Natural killer cell (primary cell): ENCODE measurements at regions not wholly inside any gene's neighbourhood (a gene's known extent, or its start where the extent isn't known, plus 50 kb on each side); places are given as distances from the start of the nearest gene placed in this dataset.

Experiments
- ATAC-seq, 3 donors: fragments of 150-1000 bp in 2 of 3; fragments of 200-7000 bp in 1 of 3; cut with Tn5 transposase; 1 replicate in 1 of 3; 2 replicates in 2 of 3; pipeline ENCODE4 v1.10.0; 2021; ENCODE audit warnings: mild to moderate bottlenecking in 2 of 3, moderate library complexity in 2 of 3
- DNase-seq, 2 donors: peaks; one replicate each; pipeline versions ENCODE4 v3.0.0 to v3.0.0-alpha.2; 2013 to 2021; ENCODE audit warnings: mixed read lengths in 1 of 2
- H3K27ac ChIP-seq: one replicate; pipeline ENCODE4 v1.5.1; 2013; ENCODE audit warnings: mild to moderate bottlenecking, low read length
- H3K27me3 ChIP-seq: one replicate; pipeline ENCODE4 v1.6.1; 2013; ENCODE audit warnings: low read length; ENCODE audit not compliant: control insufficient read depth, insufficient read depth
- H3K36me3 ChIP-seq: one replicate; pipeline ENCODE4 v1.6.1; 2013; ENCODE audit warnings: low read length; ENCODE audit not compliant: control insufficient read depth, insufficient read depth
- H3K4me1 ChIP-seq: one replicate; pipeline ENCODE4 v1.6.1; 2013; ENCODE audit warnings: low read length; ENCODE audit not compliant: control insufficient read depth, insufficient read depth
- H3K4me3 ChIP-seq: one replicate; pipeline ENCODE4 v1.5.1; 2013; ENCODE audit warnings: low read length
- H3K9me3 ChIP-seq: one replicate; pipeline ENCODE4 v1.6.1; 2013; ENCODE audit warnings: low read length; ENCODE audit not compliant: control insufficient read depth, insufficient read depth
- H3K27ac Mint-ChIP-seq, 2 donors: one replicate each; pipeline ENCODE4 v1.8.0; 2022; ENCODE audit warnings: mild to moderate bottlenecking in 2 of 2, mixed read lengths in 2 of 2, moderate library complexity in 1 of 2
- H3K27me3 Mint-ChIP-seq, 2 donors: one replicate each; pipeline ENCODE4 v1.8.0; 2022; ENCODE audit warnings: low read depth in 2 of 2, mixed read lengths in 2 of 2
- H3K36me3 Mint-ChIP-seq: one replicate; pipeline ENCODE4 v1.8.0; 2022; ENCODE audit warnings: mixed read lengths
- H3K4me1 Mint-ChIP-seq, 2 donors: one replicate each; pipeline ENCODE4 v1.8.0; 2022; ENCODE audit warnings: mixed read lengths in 2 of 2
- H3K4me3 Mint-ChIP-seq: one replicate; pipeline ENCODE4 v1.8.0; 2022; ENCODE audit warnings: mild to moderate bottlenecking, moderate library complexity, mixed read lengths
- H3K9me3 Mint-ChIP-seq, 2 donors: one replicate each; pipeline ENCODE4 v1.8.0; 2022; ENCODE audit warnings: mixed read lengths in 2 of 2
- WGBS: methylation state at CpG from one replicate; pipeline ENCODE4 v1.1.7; 2013; ENCODE audit warnings: missing lambda C conversion rate; ENCODE audit not compliant: insufficient coverage; 5-methylcytosine and 5-hydroxymethylcytosine counted together
- intact Hi-C: fragments of 100-400 bp; cut with micrococcal nuclease; formaldehyde crosslinking; loops from one replicate; pipeline ENCODE4 v1.14.2; 2022
- TF ChIP-seq, protein P1 (sequence below): fragments of 200-600 bp; IDR thresholded peaks from one replicate; pipeline ENCODE4 v1.8.0; 2022; ENCODE audit warnings: antibody characterized with exemption

DNA sequence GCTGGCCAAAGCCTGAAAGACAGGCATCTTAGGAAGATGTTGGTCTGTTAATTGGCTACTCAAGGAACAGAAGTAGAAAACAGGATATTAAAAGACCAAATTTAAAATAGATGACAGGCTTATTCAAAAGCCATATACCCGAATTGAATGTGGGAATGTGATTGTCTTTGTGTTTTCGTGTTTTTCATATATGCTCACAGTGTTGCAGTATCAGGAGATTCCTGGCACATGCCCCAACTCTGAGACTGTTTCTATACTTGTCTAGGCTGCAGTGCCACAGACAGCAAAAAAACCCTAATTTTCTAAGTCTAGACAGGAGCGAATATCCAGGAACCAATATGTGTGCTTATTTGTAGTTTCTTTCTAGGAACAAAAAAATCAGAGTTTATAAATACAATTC lies 57.4 kb upstream of the KRR1 start:
- no peak overlapping the region for H3K4me3 Mint-ChIP-seq
- H3K36me3 ChIP-seq, result no peaks in the 10 kb centered on the region
- no peaks in the 10 kb centered on the region for H3K4me1 Mint-ChIP-seq
- no peaks in the 10 kb centered on the region for H3K9me3 ChIP-seq
- no peaks in the 10 kb centered on the region for H3K27me3 ChIP-seq
- WGBS, result 86% methylated on average over 3 of the region's 3 CpGs
- intact Hi-C loops, result no loop called here
- H3K4me3 ChIP-seq, result no peak overlapping the region
- ATAC-seq (no peak), DNase-seq (no peak)
- TF ChIP-seq, protein P1, sequence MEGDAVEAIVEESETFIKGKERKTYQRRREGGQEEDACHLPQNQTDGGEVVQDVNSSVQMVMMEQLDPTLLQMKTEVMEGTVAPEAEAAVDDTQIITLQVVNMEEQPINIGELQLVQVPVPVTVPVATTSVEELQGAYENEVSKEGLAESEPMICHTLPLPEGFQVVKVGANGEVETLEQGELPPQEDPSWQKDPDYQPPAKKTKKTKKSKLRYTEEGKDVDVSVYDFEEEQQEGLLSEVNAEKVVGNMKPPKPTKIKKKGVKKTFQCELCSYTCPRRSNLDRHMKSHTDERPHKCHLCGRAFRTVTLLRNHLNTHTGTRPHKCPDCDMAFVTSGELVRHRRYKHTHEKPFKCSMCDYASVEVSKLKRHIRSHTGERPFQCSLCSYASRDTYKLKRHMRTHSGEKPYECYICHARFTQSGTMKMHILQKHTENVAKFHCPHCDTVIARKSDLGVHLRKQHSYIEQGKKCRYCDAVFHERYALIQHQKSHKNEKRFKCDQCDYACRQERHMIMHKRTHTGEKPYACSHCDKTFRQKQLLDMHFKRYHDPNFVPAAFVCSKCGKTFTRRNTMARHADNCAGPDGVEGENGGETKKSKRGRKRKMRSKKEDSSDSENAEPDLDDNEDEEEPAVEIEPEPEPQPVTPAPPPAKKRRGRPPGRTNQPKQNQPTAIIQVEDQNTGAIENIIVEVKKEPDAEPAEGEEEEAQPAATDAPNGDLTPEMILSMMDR, result no peak
- no peak overlapping the region for H3K27ac ChIP-seq
- no peak overlapping the region for H3K27ac Mint-ChIP-seq
- H3K9me3 Mint-ChIP-seq, result no peaks in the 10 kb centered on the region
- H3K36me3 Mint-ChIP-seq, result no peaks in the 10 kb centered on the region
- H3K4me1 ChIP-seq, result no peaks in the 10 kb centered on the region
- H3K27me3 Mint-ChIP-seq, result peaks cover 14 to 18% of the 10 kb centered on the region in 2 donors

DNA sequence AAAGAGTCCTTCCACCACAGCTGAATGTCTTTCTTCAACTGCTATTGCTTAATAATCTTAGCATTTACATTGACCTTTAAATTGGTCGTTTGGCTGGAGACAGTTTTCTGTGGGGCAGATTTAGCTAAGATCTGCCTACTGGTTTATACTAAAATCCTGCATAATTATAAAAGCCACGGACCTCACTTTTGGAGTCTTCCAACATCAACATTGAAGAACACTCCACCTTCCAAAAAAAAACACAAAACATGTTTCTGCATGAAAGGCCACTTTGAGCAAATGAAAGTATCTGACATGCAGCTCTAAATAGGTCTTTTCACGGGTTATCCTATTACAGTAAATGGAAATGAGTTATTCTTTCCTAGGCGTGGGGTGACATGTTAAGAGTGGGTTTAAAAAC lies 57.0 kb upstream of the KRR1 start:
- H3K4me3 ChIP-seq, result no peak overlapping the region
- no peaks in the 10 kb centered on the region for H3K9me3 ChIP-seq
- no peaks in the 10 kb centered on the region for H3K4me1 ChIP-seq
- intact Hi-C loops, result no loop called here
- 71% methylated on average over 4 of the region's 4 CpGs for WGBS
- no peaks in the 10 kb centered on the region for H3K36me3 Mint-ChIP-seq
- TF ChIP-seq, protein P1, result no peak
- H3K4me1 Mint-ChIP-seq, result no peaks in the 10 kb centered on the region
- no peaks in the 10 kb centered on the region for H3K9me3 Mint-ChIP-seq
- H3K27ac Mint-ChIP-seq, result no peak overlapping the region
- no peak overlapping the region for H3K4me3 Mint-ChIP-seq
- no peak overlapping the region for H3K27ac ChIP-seq
- peaks cover 14 to 17% of the 10 kb centered on the region in 2 donors for H3K27me3 Mint-ChIP-seq
- no peaks in the 10 kb centered on the region for H3K36me3 ChIP-seq
- no peak for DNase-seq
- no peak for ATAC-seq
- no peaks in the 10 kb centered on the region for H3K27me3 ChIP-seq

DNA sequence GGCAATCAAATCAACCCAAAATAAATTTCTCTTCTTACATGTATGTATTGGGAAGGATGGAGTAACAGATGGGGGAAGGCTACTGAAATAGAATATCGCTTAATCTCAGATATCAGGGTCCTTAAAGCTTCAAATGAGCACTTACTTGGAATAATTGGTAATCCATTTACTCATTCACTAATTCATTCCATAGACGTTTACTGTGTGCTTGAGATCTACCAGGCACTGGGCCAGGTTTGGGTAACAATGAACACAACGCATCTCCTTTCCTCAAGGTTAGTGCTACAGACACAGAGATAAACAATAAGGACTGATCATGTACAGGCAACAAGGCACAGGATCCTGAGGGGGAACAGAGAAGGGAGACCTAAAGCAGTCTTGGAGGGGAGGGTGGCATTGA lies 54.4 kb upstream of the KRR1 start:
- no peaks in the 10 kb centered on the region for H3K27me3 ChIP-seq
- H3K9me3 ChIP-seq, result no peaks in the 10 kb centered on the region
- H3K4me1 ChIP-seq, result no peaks in the 10 kb centered on the region
- no peaks in the 10 kb centered on the region for H3K36me3 Mint-ChIP-seq
- H3K4me3 Mint-ChIP-seq, result no peak overlapping the region
- TF ChIP-seq, protein P1, result no peak
- H3K36me3 ChIP-seq, result no peaks in the 10 kb centered on the region
- 93% methylated on average over 2 of the region's 3 CpGs for WGBS
- no peak for DNase-seq
- no peak for ATAC-seq
- H3K27ac Mint-ChIP-seq, result no peak overlapping the region
- H3K4me3 ChIP-seq, result no peak overlapping the region
- no peak overlapping the region for H3K27ac ChIP-seq
- no peaks in the 10 kb centered on the region for H3K4me1 Mint-ChIP-seq
- intact Hi-C loops, result no loop called here
- H3K9me3 Mint-ChIP-seq, result no peaks in the 10 kb centered on the region
- H3K27me3 Mint-ChIP-seq, result peaks cover 22% of the 10 kb centered on the region in 2 donors

DNA sequence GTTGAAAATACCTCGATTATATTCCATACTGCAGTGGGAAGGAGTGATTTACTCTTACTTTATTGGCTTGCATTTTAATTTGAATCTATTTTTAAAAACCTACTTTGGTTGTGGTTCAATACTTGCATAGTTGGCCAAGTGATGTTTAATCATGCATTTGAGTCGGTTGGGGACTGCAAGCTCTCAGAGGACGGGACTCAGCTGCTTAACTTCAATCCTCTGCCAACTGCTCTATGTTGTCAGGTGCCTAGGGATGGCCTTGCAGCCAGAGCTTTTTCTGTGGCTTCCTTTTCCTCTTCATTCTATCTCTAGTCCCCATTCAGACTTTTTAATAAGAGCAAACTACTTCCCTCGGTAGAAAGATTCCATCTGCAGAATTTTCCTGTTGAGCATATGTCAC lies 53.4 kb upstream of the KRR1 start:
- H3K27me3 ChIP-seq, result no peaks in the 10 kb centered on the region
- TF ChIP-seq, protein P1, result no peak
- Mint-ChIP-seq H3K4me3 (no peak overlapping the region), H3K27me3 (peaks cover 22 to 27% of the 10 kb centered on the region in 2 donors), H3K36me3 (no peaks in the 10 kb centered on the region), H3K9me3 (no peaks in the 10 kb centered on the region), H3K27ac (no peak overlapping the region), H3K4me1 (no peaks in the 10 kb centered on the region)
- DNase-seq (no peak), ATAC-seq (no peak)
- no peaks in the 10 kb centered on the region for H3K36me3 ChIP-seq
- H3K4me3 ChIP-seq, result no peak overlapping the region
- intact Hi-C loops, result no loop called here
- H3K9me3 ChIP-seq, result no peaks in the 10 kb centered on the region
- no peak overlapping the region for H3K27ac ChIP-seq
- 96% methylated on average over 4 of the region's 4 CpGs for WGBS
- H3K4me1 ChIP-seq, result no peaks in the 10 kb centered on the region
